GM12875 (cell line): ENCODE measurements at regions not wholly inside any gene's neighbourhood (a gene's known extent, or its start where the extent isn't known, plus 50 kb on each side); places are given as distances from the start of the nearest gene placed in this dataset.
"Not testable (repeated sequence)": the region's sequence is repeated elsewhere in the genome, so short reads cannot be mapped to it uniquely, and the experiment has no call there.

Experiments used
- H3K4me3 ChIP-seq: one replicate; pipeline ENCODE4 v1.5.1; 2011; ENCODE audit warnings: low read depth, low read length, control low read depth
- CTCF ChIP-seq: IDR thresholded peaks from 2 replicates; pipeline ENCODE4 v1.5.1; 2011; ENCODE audit warnings: low read depth, mild to moderate bottlenecking, control low read depth, inconsistent platforms, low read length, moderate library complexity, borderline replicate concordance; ENCODE audit not compliant: insufficient read depth

DNA sequence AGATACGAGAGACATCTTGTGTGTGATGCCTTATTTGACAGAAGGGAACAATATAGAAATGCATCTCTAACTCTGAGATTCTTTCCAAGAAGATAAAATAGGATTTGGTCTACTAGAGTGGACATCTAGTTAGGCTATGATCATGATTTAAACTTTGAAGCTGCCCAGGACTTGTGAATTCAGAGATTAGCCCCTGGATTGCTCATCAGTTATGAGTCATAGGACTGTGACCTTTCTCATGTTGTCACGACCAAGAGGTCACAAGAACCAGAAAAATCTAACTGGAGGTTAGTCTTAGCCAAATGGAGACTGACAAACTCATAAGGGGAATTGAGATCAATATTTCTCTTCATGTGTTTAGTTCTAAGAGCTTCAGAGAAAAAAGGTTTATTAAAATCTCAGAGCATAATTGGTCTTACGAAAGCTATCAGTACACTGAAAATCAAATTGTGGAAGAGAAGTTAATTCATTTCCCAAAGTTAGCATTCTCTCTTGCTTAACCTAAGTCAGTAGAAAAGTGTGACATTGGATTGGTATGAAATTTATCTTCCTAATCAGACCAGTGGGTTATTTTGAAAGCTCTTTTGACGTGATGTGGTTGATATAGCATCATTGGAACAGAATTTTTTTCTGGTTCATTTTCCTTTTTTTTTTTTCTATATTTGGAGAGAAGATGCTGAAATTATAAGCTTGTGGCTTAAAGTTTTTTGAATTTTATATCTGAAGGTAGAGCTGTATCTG is 245.7 kb downstream of the RNF144B start:
- TF ChIP-seq CTCF: no peak
- no peak overlapping the region for H3K4me3 ChIP-seq

- H3K4me3 ChIP-seq: no peak overlapping the region
- no peak for TF ChIP-seq CTCF
Measured at GRCh38 chr6:18634912-18635311, 247.8 kb downstream of the RNF144B start.

- no peak for TF ChIP-seq CTCF
- H3K4me3 ChIP-seq: no peak overlapping the region
Measured at GRCh38 chr6:18640134-18640533, 253.0 kb downstream of the RNF144B start.

- TF ChIP-seq CTCF: no peak
Measured at GRCh38 chr6:18640754-18641153, 253.6 kb downstream of the RNF144B start.

GRCh38 chr6:18654821-18655220 is 267.7 kb downstream of the RNF144B start:
- no peak overlapping the region for H3K4me3 ChIP-seq
- no peak for TF ChIP-seq CTCF

More at GRCh38 chr6:18640754-18641153, 253.6 kb downstream of the RNF144B start:
- H3K4me3 ChIP-seq: no peak overlapping the region

- H3K4me3 ChIP-seq: no peak overlapping the region
- TF ChIP-seq CTCF: no peak
Measured at GRCh38 chr6:18656506-18656905, 269.4 kb downstream of the RNF144B start.

DNA sequence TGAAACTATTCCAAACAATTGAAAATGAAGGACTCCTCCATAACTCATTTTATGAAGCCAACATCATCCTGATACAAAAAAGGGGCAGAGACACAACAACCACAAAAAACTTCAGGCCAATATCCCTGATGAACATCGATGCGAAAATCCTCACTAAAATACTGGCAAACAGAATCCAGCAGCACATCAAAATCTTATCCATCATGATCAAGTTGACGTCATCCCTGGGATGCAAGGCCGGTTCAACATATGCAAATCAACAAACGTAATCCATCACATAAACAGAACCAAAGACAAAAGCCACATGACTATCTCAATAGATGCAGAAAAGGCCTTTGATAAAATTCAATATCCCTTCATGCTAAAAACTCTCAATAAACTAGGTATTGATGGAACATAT is 272.8 kb downstream of the RNF144B start:
- not testable (repeated sequence) for H3K4me3 ChIP-seq

- no peak overlapping the region for H3K4me3 ChIP-seq
- TF ChIP-seq CTCF: no peak
Measured at GRCh38 chr6:18663011-18663410, 275.9 kb downstream of the RNF144B start.
